ENCODE measurements at regions not wholly inside any gene's neighbourhood (a gene's known extent, or its start where the extent isn't known, plus 50 kb on each side); places are given as distances from the start of the nearest gene placed in this dataset.

DNA sequence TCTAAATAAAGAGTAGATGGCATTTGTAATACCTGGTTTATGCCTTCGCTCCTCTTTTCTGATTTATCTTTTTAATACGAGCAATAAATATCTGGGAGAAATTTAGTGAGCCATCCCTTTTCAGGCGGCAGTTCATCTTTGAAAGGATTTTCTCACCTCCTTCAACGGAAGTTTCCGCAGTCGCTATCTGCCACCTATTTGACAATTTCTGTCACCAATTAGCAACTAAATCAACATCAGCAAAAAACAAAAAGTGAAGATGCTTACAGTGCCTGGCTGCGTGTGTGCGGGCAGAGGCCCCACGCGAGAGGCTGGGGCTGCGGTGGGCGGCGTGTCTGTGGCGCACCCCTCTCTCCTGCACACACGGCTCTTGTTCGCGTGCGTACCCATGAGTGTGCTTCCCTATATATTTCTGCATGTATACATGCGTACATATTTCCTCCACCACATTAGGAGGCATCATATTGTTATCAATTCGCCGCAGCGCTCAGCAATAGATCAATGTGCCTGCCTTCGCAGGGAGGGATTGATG lies 117.3 kb upstream of the BARHL2 start:
- DNase-seq (ENCODE audit: low spot score in 2 of 2), result no peak
- no peak overlapping the region for H3K4me3 ChIP-seq
- H3K9me3 ChIP-seq, result no peaks in the 10 kb centered on the region
- whole genome bisulfite sequencing, 2 donors, result 24 to 33% methylated on average over 19 to 23 of the region's 23 CpGs
- peaks cover 0 to 22% (median 12%) of the 10 kb centered on the region in 4 donors for H3K4me1 ChIP-seq
- no peaks in the 10 kb centered on the region for H3K36me3 ChIP-seq
- H3K27ac ChIP-seq, result no peak overlapping the region
- TF ChIP-seq EP300 (IDR thresholded peaks at IDR 0.05) (no peak), POLR2A (IDR thresholded peaks at IDR 0.05) (no peak)
- TF ChIP-seq, protein P1, sequence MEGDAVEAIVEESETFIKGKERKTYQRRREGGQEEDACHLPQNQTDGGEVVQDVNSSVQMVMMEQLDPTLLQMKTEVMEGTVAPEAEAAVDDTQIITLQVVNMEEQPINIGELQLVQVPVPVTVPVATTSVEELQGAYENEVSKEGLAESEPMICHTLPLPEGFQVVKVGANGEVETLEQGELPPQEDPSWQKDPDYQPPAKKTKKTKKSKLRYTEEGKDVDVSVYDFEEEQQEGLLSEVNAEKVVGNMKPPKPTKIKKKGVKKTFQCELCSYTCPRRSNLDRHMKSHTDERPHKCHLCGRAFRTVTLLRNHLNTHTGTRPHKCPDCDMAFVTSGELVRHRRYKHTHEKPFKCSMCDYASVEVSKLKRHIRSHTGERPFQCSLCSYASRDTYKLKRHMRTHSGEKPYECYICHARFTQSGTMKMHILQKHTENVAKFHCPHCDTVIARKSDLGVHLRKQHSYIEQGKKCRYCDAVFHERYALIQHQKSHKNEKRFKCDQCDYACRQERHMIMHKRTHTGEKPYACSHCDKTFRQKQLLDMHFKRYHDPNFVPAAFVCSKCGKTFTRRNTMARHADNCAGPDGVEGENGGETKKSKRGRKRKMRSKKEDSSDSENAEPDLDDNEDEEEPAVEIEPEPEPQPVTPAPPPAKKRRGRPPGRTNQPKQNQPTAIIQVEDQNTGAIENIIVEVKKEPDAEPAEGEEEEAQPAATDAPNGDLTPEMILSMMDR (IDR thresholded peaks at IDR 0.05), result no peak
- peaks cover 0 to 76% of the 10 kb centered on the region in 2 donors for H3K27me3 ChIP-seq

DNA sequence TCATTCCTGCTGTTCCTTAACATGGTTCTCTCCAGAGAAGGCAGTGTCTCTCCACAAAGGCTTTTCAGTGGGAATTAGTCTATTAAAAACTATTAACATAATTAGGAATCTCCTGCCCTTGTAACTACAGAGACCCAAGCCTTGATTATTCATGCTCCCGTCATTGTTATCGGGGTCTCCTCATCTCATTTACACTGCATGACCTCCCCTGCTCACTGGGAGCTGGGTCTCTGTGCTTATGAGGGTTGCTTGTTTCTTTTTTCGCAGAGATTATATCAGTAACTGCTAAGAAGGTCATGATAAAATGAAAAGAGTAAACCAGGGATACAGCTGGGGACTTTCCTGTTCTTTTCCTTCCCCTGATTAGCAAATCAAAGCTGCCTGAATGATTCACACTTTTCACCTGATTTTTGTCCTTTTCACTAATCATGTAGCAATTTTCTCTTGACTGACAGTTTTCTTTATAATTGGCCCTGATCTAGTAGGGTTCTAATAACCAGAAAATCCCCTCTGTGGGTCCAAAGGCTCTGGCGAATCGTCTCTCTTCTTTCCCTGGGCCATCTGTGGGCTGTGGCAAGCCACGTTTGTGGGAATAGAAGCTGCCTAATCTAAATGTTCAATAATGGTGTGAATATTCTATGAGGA lies 116.5 kb upstream of the BARHL2 start:
- no peak for DNase-seq (ENCODE audit: low spot score in 2 of 2)
- WGBS, 2 donors, result 36 to 66% methylated on average over 6 of the region's 6 CpGs
- no peak overlapping the region for H3K27ac ChIP-seq
- peaks cover 0 to 22% (median 12%) of the 10 kb centered on the region in 4 donors for H3K4me1 ChIP-seq
- no peaks in the 10 kb centered on the region for H3K9me3 ChIP-seq
- no peak overlapping the region for H3K4me3 ChIP-seq
- TF ChIP-seq POLR2A (IDR thresholded peaks at IDR 0.05) (no peak), EP300 (IDR thresholded peaks at IDR 0.05) (no peak)
- TF ChIP-seq, protein P1 (IDR thresholded peaks at IDR 0.05), result no peak
- H3K36me3 ChIP-seq, result no peaks in the 10 kb centered on the region
- H3K27me3 ChIP-seq, result peaks cover 0 to 72% of the 10 kb centered on the region in 2 donors

DNA sequence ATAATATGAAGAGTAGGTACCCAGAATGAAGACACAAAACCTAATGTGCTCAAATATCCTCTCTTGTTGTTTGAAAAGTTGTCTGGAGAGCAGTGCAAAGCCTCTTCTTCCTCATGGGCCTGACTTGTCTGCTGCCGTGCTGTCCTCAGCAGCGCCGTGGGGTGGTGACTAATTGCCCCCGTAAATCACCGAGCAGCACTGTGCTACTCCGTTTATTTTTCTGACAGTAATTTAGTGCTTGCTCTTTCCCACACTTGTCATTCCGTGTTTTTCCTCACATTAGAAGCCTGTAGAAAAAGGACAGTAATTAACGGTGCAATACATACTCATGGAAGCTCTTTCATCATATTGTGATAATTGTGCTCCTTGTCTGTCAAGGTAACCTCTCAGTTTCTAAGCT lies 114.8 kb upstream of the BARHL2 start:
- Histone ChIP-seq H3K27me3 (peaks cover 0 to 58% of the 10 kb centered on the region in 2 donors), H3K4me1 (peaks cover 0 to 22% (median 12%) of the 10 kb centered on the region in 4 donors), H3K4me3 (no peak overlapping the region), H3K27ac (no peak overlapping the region), H3K9me3 (no peaks in the 10 kb centered on the region), H3K36me3 (no peaks in the 10 kb centered on the region)
- TF ChIP-seq, protein P1 (IDR thresholded peaks at IDR 0.05), result no peak
- no peak for TF ChIP-seq POLR2A (IDR thresholded peaks at IDR 0.05)
- no peak for TF ChIP-seq EP300 (IDR thresholded peaks at IDR 0.05)
- WGBS, 2 donors, result 43 to 54% methylated on average over 8 of the region's 8 CpGs
- no peak for DNase-seq (ENCODE audit: low spot score in 2 of 2)

DNA sequence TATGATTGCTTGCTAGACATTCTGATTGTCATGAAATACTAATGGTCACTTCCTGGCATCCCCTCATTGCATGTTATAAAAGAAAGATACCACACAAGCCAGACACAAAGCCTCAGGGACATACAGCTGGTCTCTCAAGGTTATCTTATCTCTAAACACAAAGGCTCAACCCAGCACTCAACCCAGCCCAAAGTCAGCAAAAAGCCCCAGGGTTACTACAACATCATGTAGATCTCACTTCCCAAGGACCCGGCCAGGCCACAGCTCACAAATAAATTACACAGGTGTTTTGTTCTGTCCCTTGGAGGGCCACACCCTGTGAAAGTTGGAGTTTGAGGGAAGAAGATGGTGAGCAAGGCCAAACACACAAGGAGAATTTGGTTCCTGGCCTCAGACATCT lies 109.7 kb upstream of the BARHL2 start:
- WGBS, 2 donors, result 60 to 82% methylated on average over 1 of the region's 1 CpG
- no peaks in the 10 kb centered on the region for H3K4me1 ChIP-seq
- no peak overlapping the region for H3K27ac ChIP-seq
- no peaks in the 10 kb centered on the region for H3K36me3 ChIP-seq
- no peak for DNase-seq (ENCODE audit: low spot score in 2 of 2)
- H3K9me3 ChIP-seq, result no peaks in the 10 kb centered on the region
- peaks cover 0 to 11% of the 10 kb centered on the region in 2 donors for H3K27me3 ChIP-seq
- H3K4me3 ChIP-seq, result no peak overlapping the region
- TF ChIP-seq POLR2A (IDR thresholded peaks at IDR 0.05) (no peak), EP300 (IDR thresholded peaks at IDR 0.05) (no peak)
- TF ChIP-seq, protein P1 (IDR thresholded peaks at IDR 0.05), result no peak

DNA sequence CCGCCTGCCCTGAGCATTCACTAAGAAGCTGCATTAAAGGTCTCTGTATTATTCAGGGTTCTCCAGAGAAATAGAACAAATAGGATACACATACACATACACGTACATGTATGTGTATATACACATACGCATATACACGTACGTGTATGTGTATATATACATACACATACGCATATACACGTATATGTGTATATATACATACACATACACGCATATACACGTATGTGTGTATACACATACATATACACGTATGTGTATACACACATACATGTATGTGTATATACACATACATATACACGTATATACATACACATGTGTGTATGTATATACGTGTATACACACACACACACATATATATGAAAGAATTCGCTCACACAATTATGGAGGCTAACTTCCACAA lies 108.9 kb upstream of the BARHL2 start:
- Histone ChIP-seq H3K9me3 (no peaks in the 10 kb centered on the region), H3K4me3 (no peak overlapping the region), H3K36me3 (no peaks in the 10 kb centered on the region), H3K27ac (no peak overlapping the region), H3K4me1 (no peaks in the 10 kb centered on the region), H3K27me3 (peaks cover 0 to 4% of the 10 kb centered on the region in 2 donors)
- DNase-seq (ENCODE audit: low spot score in 2 of 2), result no peak
- TF ChIP-seq, protein P1 (IDR thresholded peaks at IDR 0.05), result no peak
- no peak for TF ChIP-seq POLR2A (IDR thresholded peaks at IDR 0.05)
- TF ChIP-seq EP300 (IDR thresholded peaks at IDR 0.05), result no peak
- WGBS, 2 donors, result 82 to 84% methylated on average over 13 of the region's 13 CpGs

Data from tibial nerve (tissue), 4 donors.